HepG2 (cell line): ENCODE measurements at regions not wholly inside any gene's neighbourhood (a gene's known extent, or its start where the extent isn't known, plus 50 kb on each side); places are given as distances from the start of the nearest gene placed in this dataset.

Experiments
- ATF6 ChIP-seq: sonication (generic); formaldehyde crosslinking; conservative IDR thresholded peaks from 2 replicates; pipeline ENCODE4 v1.4.0; 2020; ENCODE audit warnings: missing genetic modification reagents
- BCLAF1 ChIP-seq: fragments of 450-650 bp; IDR thresholded peaks from 2 replicates; pipeline ENCODE4 v1.6.1; 2017; ENCODE audit warnings: mild to moderate bottlenecking
- DRAP1 ChIP-seq: IDR thresholded peaks from 2 replicates; pipeline ENCODE4 v1.6.1; 2016; ENCODE audit warnings: missing genetic modification reagents, missing compliant biosample characterization
- E2F2 ChIP-seq: sonication (generic); formaldehyde crosslinking; IDR thresholded peaks from 2 replicates; pipeline ENCODE4 v1.4.0; 2020; ENCODE audit warnings: missing genetic modification reagents, borderline replicate concordance
- ELF1 ChIP-seq: sonication (generic); formaldehyde crosslinking; IDR thresholded peaks from 2 replicates; pipeline ENCODE4 v1.4.0; 2020; ENCODE audit warnings: missing genetic modification reagents
- ELF3 ChIP-seq: IDR thresholded peaks from 2 replicates; pipeline ENCODE4 v1.6.1; 2016; ENCODE audit warnings: missing genetic modification reagents, missing compliant biosample characterization
- FOXA1 ChIP-seq, 2 experiments: fragments of 450-650 bp in 1 of 2; sonication (generic) in 1 of 2; formaldehyde crosslinking in 1 of 2; IDR thresholded peaks; 2 replicates each; pipeline versions ENCODE4 v1.4.0 to v1.6.1; 2016 to 2020; ENCODE audit warnings: missing genetic modification reagents in 1 of 2
- GPN1 ChIP-seq: sonication (generic); formaldehyde crosslinking; IDR thresholded peaks from 2 replicates; pipeline ENCODE4 v1.5.1; 2020; ENCODE audit warnings: missing genetic modification reagents, borderline replicate concordance
- HNF4G ChIP-seq, 2 experiments: sonication (generic) in 1 of 2; formaldehyde crosslinking in 1 of 2; IDR thresholded peaks; 2 replicates each; pipeline versions ENCODE4 v1.4.0 to v1.6.1; 2011 to 2020; ENCODE audit warnings: borderline replicate concordance in 2 of 2, low read depth in 2 of 2, mild to moderate bottlenecking in 2 of 2, low read length in 1 of 2, missing genetic modification reagents in 1 of 2, moderate library complexity in 1 of 2
- KMT2A ChIP-seq: sonication (generic); formaldehyde crosslinking; IDR thresholded peaks from 2 replicates; pipeline ENCODE4 v1.4.0; 2020; ENCODE audit warnings: missing genetic modification reagents
- MXD1 ChIP-seq: sonication (generic); formaldehyde crosslinking; IDR thresholded peaks from 2 replicates; pipeline ENCODE4 v1.4.0; 2020; ENCODE audit warnings: mild to moderate bottlenecking, missing genetic modification reagents
- PCBP1 ChIP-seq: fragments of 200-400 bp; formaldehyde crosslinking; IDR thresholded peaks from 2 replicates; pipeline ENCODE4 v1.6.1; 2017; ENCODE audit warnings: mild to moderate bottlenecking, low read depth, low read length, borderline replicate concordance
- ZBTB20 ChIP-seq: sonication (generic); formaldehyde crosslinking; IDR thresholded peaks from 2 replicates; pipeline ENCODE4 v1.8.1; 2023; ENCODE audit warnings: missing genetic modification reagents, low read depth, mild to moderate bottlenecking, borderline replicate concordance
- ZBTB49 ChIP-seq: sonication (generic); formaldehyde crosslinking; IDR thresholded peaks from 2 replicates; pipeline ENCODE4 v1.4.0; 2020; ENCODE audit warnings: missing genetic modification reagents, borderline replicate concordance
- ZIK1 ChIP-seq: sonication (generic); formaldehyde crosslinking; IDR thresholded peaks from 2 replicates; pipeline ENCODE4 v1.5.0; 2020; ENCODE audit warnings: mild to moderate bottlenecking, low read depth, missing genetic modification reagents, borderline replicate concordance
- ZNF335 ChIP-seq: sonication (generic); formaldehyde crosslinking; IDR thresholded peaks from 2 replicates; pipeline ENCODE4 v1.4.0; 2020; ENCODE audit warnings: missing genetic modification reagents
- ZNF607 ChIP-seq: sonication (generic); formaldehyde crosslinking; IDR thresholded peaks from 2 replicates; pipeline ENCODE4 v1.5.1; 2020; ENCODE audit warnings: missing genetic modification reagents, mild to moderate bottlenecking, borderline replicate concordance
- ZSCAN5A ChIP-seq: sonication (generic); formaldehyde crosslinking; IDR thresholded peaks from 2 replicates; pipeline ENCODE4 v1.8.0; 2022; ENCODE audit warnings: mild to moderate bottlenecking, missing genetic modification reagents, borderline replicate concordance

GRCh38 chr20:55500130-55500529, 505.2 kb downstream of the CBLN4 start (continued):
- TF ChIP-seq ZBTB20 (CRISPR knock-in tag) (no peak), DRAP1 (CRISPR knock-in tag) (no peak), ZNF607 (no peak), ATF6 (CRISPR knock-in tag) (no peak), ZIK1 (CRISPR knock-in tag) (no peak), FOXA1 (IDR thresholded peaks at IDR 0.05) (no peak), FOXA1 (CRISPR knock-in tag; IDR thresholded peaks at IDR 0.05) (peak; percentile 44; the same call in 1 of the 2 replicates), HNF4G (IDR thresholded peaks at IDR 0.05; ENCODE audit: borderline replicate concordance, low read depth, low read length) (no peak), HNF4G (CRISPR knock-in tag; IDR thresholded peaks at IDR 0.05; ENCODE audit: borderline replicate concordance, low read depth) (no peak), KMT2A (CRISPR knock-in tag) (no peak), ELF3 (CRISPR knock-in tag) (0 out of 2 replicates have a peak, but pooled peaks have one; percentile 44), ZNF335 (CRISPR knock-in tag) (no peak), E2F2 (CRISPR knock-in tag) (no peak), ELF1 (CRISPR knock-in tag) (0 out of 2 replicates have a peak, but pooled peaks have one; percentile 35), GPN1 (CRISPR knock-in tag) (no peak), ZSCAN5A (no peak), BCLAF1 (no peak), MXD1 (no peak), PCBP1 (no peak), ZBTB49 (CRISPR knock-in tag) (no peak)
